ENCODE measurements at regions not wholly inside any gene's neighbourhood (a gene's known extent, or its start where the extent isn't known, plus 50 kb on each side); places are given as distances from the start of the nearest gene placed in this dataset.

DNA sequence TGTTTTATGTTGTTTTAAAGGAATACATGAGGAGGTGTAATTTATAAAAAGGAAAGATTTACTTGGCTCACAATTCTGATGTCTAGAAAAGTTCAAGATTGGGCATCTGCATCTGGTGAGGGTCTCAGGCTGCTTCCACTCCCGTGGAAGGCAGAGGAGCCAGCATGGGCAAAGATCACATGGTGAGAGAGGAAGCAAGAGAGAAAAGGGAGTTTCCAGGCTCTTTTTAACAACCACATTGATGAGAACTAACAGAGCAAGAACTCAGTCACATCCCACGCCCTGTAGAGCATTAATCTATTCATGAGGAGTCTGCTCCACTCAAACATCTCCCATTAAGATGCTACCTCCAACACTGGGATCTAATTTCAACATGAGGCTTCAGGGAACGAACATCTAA lies 1666.3 kb downstream of the HACE1 start:
- no peak for DNase-seq
- H3K4me1 ChIP-seq, result 0 out of 2 replicates have a peak, but pooled peaks cover 3% of the 10 kb centered on the region
- TF ChIP-seq, protein P1, sequence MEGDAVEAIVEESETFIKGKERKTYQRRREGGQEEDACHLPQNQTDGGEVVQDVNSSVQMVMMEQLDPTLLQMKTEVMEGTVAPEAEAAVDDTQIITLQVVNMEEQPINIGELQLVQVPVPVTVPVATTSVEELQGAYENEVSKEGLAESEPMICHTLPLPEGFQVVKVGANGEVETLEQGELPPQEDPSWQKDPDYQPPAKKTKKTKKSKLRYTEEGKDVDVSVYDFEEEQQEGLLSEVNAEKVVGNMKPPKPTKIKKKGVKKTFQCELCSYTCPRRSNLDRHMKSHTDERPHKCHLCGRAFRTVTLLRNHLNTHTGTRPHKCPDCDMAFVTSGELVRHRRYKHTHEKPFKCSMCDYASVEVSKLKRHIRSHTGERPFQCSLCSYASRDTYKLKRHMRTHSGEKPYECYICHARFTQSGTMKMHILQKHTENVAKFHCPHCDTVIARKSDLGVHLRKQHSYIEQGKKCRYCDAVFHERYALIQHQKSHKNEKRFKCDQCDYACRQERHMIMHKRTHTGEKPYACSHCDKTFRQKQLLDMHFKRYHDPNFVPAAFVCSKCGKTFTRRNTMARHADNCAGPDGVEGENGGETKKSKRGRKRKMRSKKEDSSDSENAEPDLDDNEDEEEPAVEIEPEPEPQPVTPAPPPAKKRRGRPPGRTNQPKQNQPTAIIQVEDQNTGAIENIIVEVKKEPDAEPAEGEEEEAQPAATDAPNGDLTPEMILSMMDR (IDR thresholded peaks at IDR 0.05; ENCODE audit: low read depth, low read length), result no peak
- H3K27me3 ChIP-seq, result no peaks in the 10 kb centered on the region
- no peaks in the 10 kb centered on the region for H3K9me3 ChIP-seq
- H3K4me3 ChIP-seq (ENCODE audit: low read depth, low read length), result no peak overlapping the region
- H3K36me3 ChIP-seq, result no peaks in the 10 kb centered on the region

DNA sequence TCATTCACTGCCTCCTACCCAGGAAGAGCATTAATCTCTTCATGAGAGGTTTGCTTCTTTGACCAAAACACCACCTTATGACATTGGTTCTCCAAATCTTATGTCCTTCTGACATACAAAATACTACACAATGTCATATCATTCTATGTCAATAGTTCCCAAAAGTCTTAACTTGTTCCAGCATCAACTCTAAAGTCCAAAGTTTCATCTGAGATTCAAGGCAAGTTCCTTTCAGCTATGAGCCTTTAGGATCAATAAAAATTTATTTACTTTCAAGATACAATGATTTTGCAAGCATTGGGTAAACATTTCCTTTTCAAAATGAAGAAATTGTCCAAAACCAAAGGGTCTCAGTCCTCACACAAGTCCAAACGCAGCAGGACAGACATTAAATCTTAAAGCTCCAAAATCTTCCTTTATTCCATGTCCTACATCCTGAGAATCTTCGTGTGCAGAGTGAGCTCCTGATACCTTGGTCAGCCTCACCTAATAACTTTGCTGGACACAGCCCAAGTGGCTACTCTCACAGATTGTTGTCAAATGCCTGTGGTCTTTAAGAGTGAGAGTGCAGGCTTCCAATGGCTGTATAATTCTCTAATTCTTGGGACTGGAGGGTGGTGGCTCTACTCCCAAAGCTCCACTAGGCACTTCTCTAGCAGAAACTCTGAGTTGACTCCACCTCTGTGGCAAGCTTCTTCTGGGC lies 1668.2 kb downstream of the HACE1 start:
- no peaks in the 10 kb centered on the region for H3K9me3 ChIP-seq
- H3K4me1 ChIP-seq, result no peaks in the 10 kb centered on the region
- no peaks in the 10 kb centered on the region for H3K36me3 ChIP-seq
- DNase-seq, result no peak
- TF ChIP-seq, protein P1 (IDR thresholded peaks at IDR 0.05; ENCODE audit: low read depth, low read length), result no peak
- H3K4me3 ChIP-seq (ENCODE audit: low read depth, low read length), result no peak overlapping the region
- H3K27me3 ChIP-seq, result no peaks in the 10 kb centered on the region

DNA sequence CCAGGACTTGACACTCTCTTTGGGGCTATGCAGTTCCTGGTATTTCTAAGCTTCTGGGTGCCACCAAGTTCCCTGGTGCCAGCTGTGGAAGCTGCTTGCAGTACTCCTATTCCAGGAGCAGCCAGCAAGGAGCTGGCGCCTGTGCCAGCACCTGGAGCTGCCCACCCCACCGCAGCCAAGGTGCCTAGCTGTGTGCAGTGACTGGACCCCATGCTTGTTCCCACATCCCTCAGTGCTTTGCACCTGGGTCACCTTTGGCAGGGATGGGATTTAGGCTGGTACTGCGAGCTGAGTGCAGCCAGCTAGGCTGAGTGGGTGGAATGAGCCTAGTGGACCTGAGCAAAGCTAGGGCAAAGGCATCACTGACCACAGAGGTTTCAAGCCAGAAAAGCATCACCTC lies 1674.9 kb downstream of the HACE1 start:
- TF ChIP-seq, protein P1 (IDR thresholded peaks at IDR 0.05; ENCODE audit: low read depth, low read length), result no peak
- no peaks in the 10 kb centered on the region for H3K4me1 ChIP-seq
- H3K4me3 ChIP-seq (ENCODE audit: low read depth, low read length), result no peak overlapping the region
- no peaks in the 10 kb centered on the region for H3K36me3 ChIP-seq
- no peaks in the 10 kb centered on the region for H3K27me3 ChIP-seq
- DNase-seq, result no peak
- no peaks in the 10 kb centered on the region for H3K9me3 ChIP-seq

DNA sequence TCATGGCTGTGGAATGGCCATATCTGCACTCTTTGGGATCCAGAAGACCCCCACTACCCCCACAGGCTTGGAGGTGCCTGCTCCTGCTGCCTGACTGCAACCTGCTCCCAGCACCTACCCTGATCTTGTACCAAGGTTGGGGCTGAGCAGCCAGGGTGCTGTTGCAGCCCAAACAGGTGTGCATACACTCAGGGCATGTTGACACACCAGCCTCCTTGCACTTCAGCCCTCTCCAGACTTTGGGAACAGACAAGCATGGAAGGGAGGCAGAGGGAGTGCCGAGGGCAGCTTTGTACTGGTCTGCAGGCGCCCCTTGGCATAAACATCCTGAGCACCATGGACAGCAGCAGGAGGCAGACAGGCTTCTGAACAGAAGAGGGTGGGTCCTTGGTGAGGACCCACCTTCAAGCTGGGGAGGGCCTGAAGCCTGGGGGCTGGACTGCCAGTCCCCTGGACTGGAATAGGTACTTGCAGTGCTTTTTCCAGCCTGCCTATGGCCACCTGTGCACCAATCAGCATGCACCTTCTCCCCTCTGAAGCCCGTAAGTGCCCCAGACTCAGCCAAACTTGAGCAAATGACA lies 1675.8 kb downstream of the HACE1 start:
- Histone ChIP-seq H3K4me3 (ENCODE audit: low read depth, low read length) (no peak overlapping the region), H3K4me1 (no peaks in the 10 kb centered on the region), H3K36me3 (no peaks in the 10 kb centered on the region), H3K9me3 (no peaks in the 10 kb centered on the region), H3K27me3 (no peaks in the 10 kb centered on the region)
- TF ChIP-seq, protein P1 (IDR thresholded peaks at IDR 0.05; ENCODE audit: low read depth, low read length), result no peak
- DNase-seq, result no peak

DNA sequence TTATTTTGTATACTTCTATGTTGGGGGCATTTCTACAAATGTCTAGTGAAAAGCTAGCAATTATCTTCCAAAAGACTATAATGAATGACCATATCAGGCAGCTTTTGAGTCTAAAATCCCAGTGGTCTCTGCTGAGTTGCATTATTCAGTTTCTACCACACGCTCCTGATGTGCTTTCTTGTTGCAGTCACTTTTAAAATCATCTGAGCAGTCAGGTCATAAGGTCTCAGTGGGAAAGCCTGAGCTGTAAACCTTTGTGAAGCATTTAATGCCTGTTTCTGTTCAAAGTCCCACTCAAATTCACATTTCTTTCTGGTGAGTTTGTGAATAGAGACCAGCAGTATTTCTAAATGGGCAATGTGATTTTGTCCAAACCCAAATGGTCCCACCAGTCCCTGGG lies 1681.5 kb downstream of the HACE1 start:
- no peak overlapping the region for H3K4me3 ChIP-seq (ENCODE audit: low read depth, low read length)
- H3K4me1 ChIP-seq, result no peaks in the 10 kb centered on the region
- TF ChIP-seq, protein P1 (IDR thresholded peaks at IDR 0.05; ENCODE audit: low read depth, low read length), result no peak
- no peaks in the 10 kb centered on the region for H3K9me3 ChIP-seq
- DNase-seq, result no peak
- no peaks in the 10 kb centered on the region for H3K27me3 ChIP-seq
- no peaks in the 10 kb centered on the region for H3K36me3 ChIP-seq

DNA sequence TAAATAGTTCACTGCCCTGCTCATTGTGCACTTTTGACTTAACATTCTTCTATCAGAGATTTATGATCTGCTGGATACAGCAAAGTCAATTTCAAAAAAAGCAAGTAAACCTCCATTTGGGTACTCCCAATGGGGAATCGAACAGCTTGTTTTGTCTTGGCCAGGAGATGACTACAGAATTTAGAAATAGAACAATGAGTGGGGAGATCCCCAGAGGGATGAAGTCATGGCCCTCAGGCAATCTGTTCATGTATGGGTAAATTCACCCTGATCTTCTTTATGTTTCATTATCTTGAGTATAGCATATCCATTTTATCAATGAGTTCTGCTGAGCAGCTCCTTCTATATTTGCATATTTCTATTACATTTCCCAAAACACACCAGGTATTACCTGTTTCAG lies 1681.9 kb downstream of the HACE1 start:
- DNase-seq, result peak; percentile 43
- Histone ChIP-seq H3K4me3 (ENCODE audit: low read depth, low read length) (no peak overlapping the region), H3K27me3 (no peaks in the 10 kb centered on the region), H3K4me1 (no peaks in the 10 kb centered on the region), H3K36me3 (no peaks in the 10 kb centered on the region), H3K9me3 (no peaks in the 10 kb centered on the region)
- TF ChIP-seq, protein P1 (IDR thresholded peaks at IDR 0.05; ENCODE audit: low read depth, low read length), result no peak

Measured in BE2C (cell line).